ENCODE measurements at regions not wholly inside any gene's neighbourhood (a gene's known extent, or its start where the extent isn't known, plus 50 kb on each side); places are given as distances from the start of the nearest gene placed in this dataset.

DNA sequence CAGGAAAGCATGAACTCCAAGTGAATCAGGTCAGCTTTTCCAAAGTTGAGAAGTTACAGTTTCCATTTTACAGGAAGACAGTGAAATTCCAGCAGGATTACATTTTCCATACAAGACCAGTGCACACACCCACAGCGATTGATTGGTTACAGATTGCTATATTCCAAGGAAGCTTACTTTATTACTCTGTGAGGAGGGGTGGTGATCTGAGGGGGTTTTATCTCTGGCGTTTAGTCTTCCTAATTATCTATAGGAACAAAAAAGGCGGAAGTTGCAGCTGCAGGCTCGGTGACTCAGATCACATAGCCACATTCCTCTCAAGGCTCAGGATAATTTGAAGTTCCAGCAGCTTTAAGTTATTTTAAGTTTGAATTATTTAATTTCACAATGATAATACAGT, 450.4 kb upstream of the NMUR2 start:
- TF ChIP-seq, protein P1, sequence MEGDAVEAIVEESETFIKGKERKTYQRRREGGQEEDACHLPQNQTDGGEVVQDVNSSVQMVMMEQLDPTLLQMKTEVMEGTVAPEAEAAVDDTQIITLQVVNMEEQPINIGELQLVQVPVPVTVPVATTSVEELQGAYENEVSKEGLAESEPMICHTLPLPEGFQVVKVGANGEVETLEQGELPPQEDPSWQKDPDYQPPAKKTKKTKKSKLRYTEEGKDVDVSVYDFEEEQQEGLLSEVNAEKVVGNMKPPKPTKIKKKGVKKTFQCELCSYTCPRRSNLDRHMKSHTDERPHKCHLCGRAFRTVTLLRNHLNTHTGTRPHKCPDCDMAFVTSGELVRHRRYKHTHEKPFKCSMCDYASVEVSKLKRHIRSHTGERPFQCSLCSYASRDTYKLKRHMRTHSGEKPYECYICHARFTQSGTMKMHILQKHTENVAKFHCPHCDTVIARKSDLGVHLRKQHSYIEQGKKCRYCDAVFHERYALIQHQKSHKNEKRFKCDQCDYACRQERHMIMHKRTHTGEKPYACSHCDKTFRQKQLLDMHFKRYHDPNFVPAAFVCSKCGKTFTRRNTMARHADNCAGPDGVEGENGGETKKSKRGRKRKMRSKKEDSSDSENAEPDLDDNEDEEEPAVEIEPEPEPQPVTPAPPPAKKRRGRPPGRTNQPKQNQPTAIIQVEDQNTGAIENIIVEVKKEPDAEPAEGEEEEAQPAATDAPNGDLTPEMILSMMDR (conservative IDR thresholded peaks at IDR 0.05; ENCODE audit: low read depth, low read length) = no peak
- TF ChIP-seq EZH2 (IDR thresholded peaks at IDR 0.05; ENCODE audit: low read length, unreplicated experiment) = no peak
